ENCODE measurements at regions not wholly inside any gene's neighbourhood (a gene's known extent, or its start where the extent isn't known, plus 50 kb on each side); places are given as distances from the start of the nearest gene placed in this dataset.

DNA sequence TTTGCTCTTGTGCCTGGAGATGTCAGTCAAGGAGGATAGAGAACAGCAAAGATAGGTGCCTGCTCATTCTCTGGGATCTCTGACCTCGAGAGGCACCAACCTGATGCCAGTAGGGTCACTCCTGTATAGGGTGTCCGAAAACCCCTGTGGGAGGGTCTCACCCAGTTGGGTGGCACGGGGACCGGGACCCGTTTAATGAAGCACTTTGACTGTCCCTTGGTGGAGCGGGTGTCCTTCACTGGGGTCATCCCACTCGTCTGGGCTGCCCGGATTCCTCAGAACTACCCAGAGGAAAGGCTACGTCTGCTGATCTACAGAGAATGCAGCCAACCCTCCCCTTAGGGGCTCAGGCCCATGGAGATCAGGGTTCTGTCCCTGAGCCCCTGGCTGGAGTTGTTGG lies 157.6 kb downstream of the CAPZA3 start (continued):
- no peak for TF ChIP-seq CTCF (IDR thresholded peaks at IDR 0.05; ENCODE audit: control extremely low read depth in 1 of 3, insufficient read depth in 1 of 3, low read depth in 1 of 3, low read length in 3 of 3)
- no peak for TF ChIP-seq JUND (IDR thresholded peaks at IDR 0.05; ENCODE audit: low read length)
- no peak for TF ChIP-seq SIN3A (conservative IDR thresholded peaks at IDR 0.05 in 1 of 2, IDR thresholded peaks at IDR 0.05 in 1 of 2; ENCODE audit: low read depth in 1 of 2, low read length in 2 of 2)
- no peak for TF ChIP-seq TEAD4 (IDR thresholded peaks at IDR 0.05; ENCODE audit: low read depth, low read length)
- TF ChIP-seq, protein P1, sequence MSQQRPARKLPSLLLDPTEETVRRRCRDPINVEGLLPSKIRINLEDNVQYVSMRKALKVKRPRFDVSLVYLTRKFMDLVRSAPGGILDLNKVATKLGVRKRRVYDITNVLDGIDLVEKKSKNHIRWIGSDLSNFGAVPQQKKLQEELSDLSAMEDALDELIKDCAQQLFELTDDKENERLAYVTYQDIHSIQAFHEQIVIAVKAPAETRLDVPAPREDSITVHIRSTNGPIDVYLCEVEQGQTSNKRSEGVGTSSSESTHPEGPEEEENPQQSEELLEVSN (IDR thresholded peaks at IDR 0.05): no peak

All from H1 (cell line).